ENCODE measurements at regions not wholly inside any gene's neighbourhood (a gene's known extent, or its start where the extent isn't known, plus 50 kb on each side); places are given as distances from the start of the nearest gene placed in this dataset.
A peak's percentile ranks its signal among the peaks of the same experiment; 100 is the strongest.

DNA sequence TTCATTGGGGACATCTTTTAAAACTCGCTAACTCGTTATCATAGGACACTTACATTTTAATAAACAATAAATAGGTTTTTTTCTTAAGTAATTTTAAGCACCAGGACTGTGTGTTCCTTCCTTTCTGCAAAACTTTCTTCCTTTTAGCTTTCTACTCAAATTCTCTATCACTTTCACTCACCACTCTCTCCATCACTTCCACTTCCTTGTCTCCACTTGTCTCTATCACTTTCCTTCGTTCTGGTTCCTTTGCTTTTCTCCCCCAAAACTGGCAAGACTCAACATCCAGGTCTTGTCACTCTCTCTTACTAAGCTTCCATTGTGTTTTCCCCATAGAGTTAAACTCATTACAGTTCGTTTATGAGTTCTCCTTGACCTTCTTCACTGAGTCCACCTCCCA, 99.0 kb downstream of the ZPLD1 start:
- Histone ChIP-seq H3K9me3 (ENCODE audit: low read depth, low read length) (no peaks in the 10 kb centered on the region), H3K4me1 (ENCODE audit: insufficient read depth, low read length) (no peaks in the 10 kb centered on the region), H3K4me2 (ENCODE audit: insufficient read depth, low read length) (no peak overlapping the region), H3K79me2 (ENCODE audit: insufficient read depth, low read length) (no peaks in the 10 kb centered on the region), H4K20me1 (ENCODE audit: insufficient read depth, low read length) (no peaks in the 10 kb centered on the region), H3K27ac (ENCODE audit: low read depth, low read length) (no peak overlapping the region), H3K36me3 (ENCODE audit: insufficient read depth, low read length) (no peaks in the 10 kb centered on the region), H2AFZ (ENCODE audit: low read length) (no peak overlapping the region), H3K27me3 (ENCODE audit: insufficient read depth, low read length) (no peaks in the 10 kb centered on the region), H3K4me3 (ENCODE audit: insufficient read depth, low read length) (no peak overlapping the region)
- no peak for DNase-seq (ENCODE audit: insufficient read length, low spot score, missing footprints)
- TF ChIP-seq, protein P1, sequence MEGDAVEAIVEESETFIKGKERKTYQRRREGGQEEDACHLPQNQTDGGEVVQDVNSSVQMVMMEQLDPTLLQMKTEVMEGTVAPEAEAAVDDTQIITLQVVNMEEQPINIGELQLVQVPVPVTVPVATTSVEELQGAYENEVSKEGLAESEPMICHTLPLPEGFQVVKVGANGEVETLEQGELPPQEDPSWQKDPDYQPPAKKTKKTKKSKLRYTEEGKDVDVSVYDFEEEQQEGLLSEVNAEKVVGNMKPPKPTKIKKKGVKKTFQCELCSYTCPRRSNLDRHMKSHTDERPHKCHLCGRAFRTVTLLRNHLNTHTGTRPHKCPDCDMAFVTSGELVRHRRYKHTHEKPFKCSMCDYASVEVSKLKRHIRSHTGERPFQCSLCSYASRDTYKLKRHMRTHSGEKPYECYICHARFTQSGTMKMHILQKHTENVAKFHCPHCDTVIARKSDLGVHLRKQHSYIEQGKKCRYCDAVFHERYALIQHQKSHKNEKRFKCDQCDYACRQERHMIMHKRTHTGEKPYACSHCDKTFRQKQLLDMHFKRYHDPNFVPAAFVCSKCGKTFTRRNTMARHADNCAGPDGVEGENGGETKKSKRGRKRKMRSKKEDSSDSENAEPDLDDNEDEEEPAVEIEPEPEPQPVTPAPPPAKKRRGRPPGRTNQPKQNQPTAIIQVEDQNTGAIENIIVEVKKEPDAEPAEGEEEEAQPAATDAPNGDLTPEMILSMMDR (IDR thresholded peaks at IDR 0.05; ENCODE audit: extremely low read depth, low read depth, low read length), result no peak

DNA sequence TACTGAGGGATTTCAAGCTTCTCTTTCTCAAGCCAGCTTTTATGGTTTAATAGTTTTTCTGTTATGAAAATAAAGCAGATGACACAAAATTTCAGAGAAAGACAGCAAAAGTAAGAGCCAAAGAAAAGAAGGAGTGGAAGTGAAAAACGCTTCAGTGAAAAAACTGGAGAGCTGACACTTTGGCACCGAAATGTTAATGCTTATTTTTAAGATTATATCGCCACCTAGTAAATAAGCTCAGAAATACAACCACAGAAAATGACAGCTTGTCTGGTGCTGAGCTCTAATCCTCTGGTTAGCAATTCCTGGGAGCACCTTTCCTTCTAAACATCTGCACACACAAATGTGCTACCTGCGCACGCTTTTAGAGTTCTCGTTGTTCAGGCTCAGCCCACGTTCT, 101.6 kb downstream of the ZPLD1 start:
- Histone ChIP-seq H3K79me2 (ENCODE audit: insufficient read depth, low read length) (no peaks in the 10 kb centered on the region), H3K27me3 (ENCODE audit: insufficient read depth, low read length) (no peaks in the 10 kb centered on the region), H3K9me3 (ENCODE audit: low read depth, low read length) (no peaks in the 10 kb centered on the region), H2AFZ (ENCODE audit: low read length) (no peak overlapping the region), H4K20me1 (ENCODE audit: insufficient read depth, low read length) (no peaks in the 10 kb centered on the region), H3K4me3 (ENCODE audit: insufficient read depth, low read length) (no peak overlapping the region), H3K36me3 (ENCODE audit: insufficient read depth, low read length) (no peaks in the 10 kb centered on the region), H3K27ac (ENCODE audit: low read depth, low read length) (no peak overlapping the region), H3K4me1 (ENCODE audit: insufficient read depth, low read length) (no peaks in the 10 kb centered on the region), H3K4me2 (ENCODE audit: insufficient read depth, low read length) (no peak overlapping the region)
- peak; percentile 61 for DNase-seq (ENCODE audit: insufficient read length, low spot score, missing footprints)
- TF ChIP-seq, protein P1 (IDR thresholded peaks at IDR 0.05; ENCODE audit: extremely low read depth, low read depth, low read length), result peak; percentile 52

DNA sequence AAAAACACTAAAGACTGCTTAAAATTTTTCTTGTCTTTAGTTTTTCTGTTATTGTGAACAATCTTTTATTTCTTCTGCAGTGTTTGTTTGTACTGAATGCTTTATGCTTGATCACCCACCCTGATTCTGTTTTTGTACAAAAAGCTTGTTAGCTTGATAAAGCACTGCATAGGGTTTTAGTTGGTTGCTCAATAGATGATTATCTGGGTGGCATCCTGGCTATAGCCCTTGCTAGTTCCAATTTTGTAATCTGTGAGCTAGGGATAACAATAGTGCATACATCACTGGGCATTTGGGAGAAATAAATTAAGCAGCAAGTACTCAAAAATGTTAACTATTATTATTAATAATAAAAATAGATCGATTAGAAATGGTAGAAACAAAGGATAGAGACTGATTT, 102.3 kb downstream of the ZPLD1 start:
- Histone ChIP-seq H3K9me3 (ENCODE audit: low read depth, low read length) (no peaks in the 10 kb centered on the region), H3K79me2 (ENCODE audit: insufficient read depth, low read length) (no peaks in the 10 kb centered on the region), H2AFZ (ENCODE audit: low read length) (no peak overlapping the region), H3K4me1 (ENCODE audit: insufficient read depth, low read length) (no peaks in the 10 kb centered on the region), H3K36me3 (ENCODE audit: insufficient read depth, low read length) (no peaks in the 10 kb centered on the region), H3K27ac (ENCODE audit: low read depth, low read length) (no peak overlapping the region), H3K4me3 (ENCODE audit: insufficient read depth, low read length) (no peak overlapping the region), H3K27me3 (ENCODE audit: insufficient read depth, low read length) (no peaks in the 10 kb centered on the region), H3K4me2 (ENCODE audit: insufficient read depth, low read length) (no peak overlapping the region), H4K20me1 (ENCODE audit: insufficient read depth, low read length) (no peaks in the 10 kb centered on the region)
- TF ChIP-seq, protein P1 (IDR thresholded peaks at IDR 0.05; ENCODE audit: extremely low read depth, low read depth, low read length), result no peak
- DNase-seq (ENCODE audit: insufficient read length, low spot score, missing footprints), result no peak

DNA sequence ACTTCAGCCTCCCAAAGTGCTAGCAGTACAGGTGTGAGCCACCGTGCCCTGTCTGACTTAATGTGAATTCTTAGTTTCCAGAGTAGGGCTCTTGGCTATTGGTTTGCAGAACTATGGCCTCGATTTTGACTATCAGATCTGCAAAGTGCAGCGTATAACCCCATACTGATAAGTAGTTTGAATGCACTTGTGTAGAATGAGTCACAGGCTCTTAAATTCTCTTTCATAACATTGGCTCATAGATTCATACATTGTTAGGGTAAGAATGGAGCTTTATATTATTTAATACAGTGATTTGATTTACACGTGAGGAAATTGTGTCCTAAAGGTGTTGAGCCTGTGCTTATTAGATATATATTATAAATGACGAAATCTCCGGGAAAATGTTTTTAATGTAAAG, 109.9 kb downstream of the ZPLD1 start:
- no peak for DNase-seq (ENCODE audit: insufficient read length, low spot score, missing footprints)
- H3K79me2 ChIP-seq (ENCODE audit: insufficient read depth, low read length), result no peaks in the 10 kb centered on the region
- no peak overlapping the region for H2AFZ ChIP-seq (ENCODE audit: low read length)
- TF ChIP-seq, protein P1 (IDR thresholded peaks at IDR 0.05; ENCODE audit: extremely low read depth, low read depth, low read length), result no peak
- no peaks in the 10 kb centered on the region for H3K27me3 ChIP-seq (ENCODE audit: insufficient read depth, low read length)
- H3K9me3 ChIP-seq (ENCODE audit: low read depth, low read length), result no peaks in the 10 kb centered on the region
- H3K4me1 ChIP-seq (ENCODE audit: insufficient read depth, low read length), result no peaks in the 10 kb centered on the region
- H3K4me3 ChIP-seq (ENCODE audit: insufficient read depth, low read length), result no peak overlapping the region
- H4K20me1 ChIP-seq (ENCODE audit: insufficient read depth, low read length), result no peaks in the 10 kb centered on the region
- H3K27ac ChIP-seq (ENCODE audit: low read depth, low read length), result no peak overlapping the region
- no peaks in the 10 kb centered on the region for H3K36me3 ChIP-seq (ENCODE audit: insufficient read depth, low read length)
- H3K4me2 ChIP-seq (ENCODE audit: insufficient read depth, low read length), result no peak overlapping the region

All from osteoblast (primary cell).